ENCODE measurements at regions not wholly inside any gene's neighbourhood (a gene's known extent, or its start where the extent isn't known, plus 50 kb on each side); places are given as distances from the start of the nearest gene placed in this dataset.

GRCh38 chr2:71834796-71835195, 312.9 kb downstream of the CYP26B1 start:
- Histone ChIP-seq H2AFZ (ENCODE audit: low read depth, low read length) (no peak overlapping the region), H3K4me2 (ENCODE audit: insufficient read depth, low read length) (no peak overlapping the region), H3K9ac (ENCODE audit: insufficient read depth in 1 of 2, low read depth in 2 of 2, low read length in 2 of 2) (no peak overlapping the region), H3K9me1 (ENCODE audit: control insufficient read depth, insufficient read depth, low read length) (no peaks in the 10 kb centered on the region), H3K4me1 (replicated peaks in 1 of 2; ENCODE audit: control insufficient read depth in 2 of 2, insufficient read depth in 2 of 2, low read length in 2 of 2) (no peaks in the 10 kb centered on the region), H3K36me3 (ENCODE audit: control insufficient read depth, insufficient read depth, low read length) (no peaks in the 10 kb centered on the region), H3K27ac (ENCODE audit: extremely low read depth, low read depth, low read length) (no peak overlapping the region), H3K79me2 (ENCODE audit: control insufficient read depth, insufficient read depth, low read length) (no peaks in the 10 kb centered on the region), H3K27me3 (ENCODE audit: control insufficient read depth in 2 of 2, insufficient read depth in 2 of 2, low read length in 2 of 2) (peaks cover 13 to 21% of the 10 kb centered on the region in 2 experiments; a peak in 4 of 5 replicates), H4K20me1 (replicated peaks; ENCODE audit: control insufficient read depth, insufficient read depth, low read length) (no peaks in the 10 kb centered on the region), H3K4me3 (no peak overlapping the region), H3K9me3 (replicated peaks; ENCODE audit: control insufficient read depth, insufficient read depth, low read depth, low read length) (no peaks in the 10 kb centered on the region)
- no peak for DNase-seq (ENCODE audit: extremely low read depth in 1 of 4, low spot score in 3 of 4)
- ChIA-PET POLR2A (no interaction called here), CTCF (ENCODE audit: low intra/inter-chr PET ratio) (interaction anchor here (0.6 kb wide), 1 partner anchor 303 kb away, joined by 5 read pairs; no protein-coding TSS in a partner anchor)
- BruUV-seq (replicated peaks): no TSS peak
- intact Hi-C loops (cut with micrococcal nuclease) (no loop called here), in situ Hi-C loops (cut with MboI) (no loop called here)
- WGBS (ENCODE audit: insufficient coverage, low coverage, missing lambda C conversion rate): 0% methylated on average over 2 of the region's 2 CpGs
- no peak for FAIRE-seq
- TF ChIP-seq JUNB (CRISPR knock-in tag; conservative IDR thresholded peaks at IDR 0.05) (no peak), ELK1 (CRISPR knock-in tag; IDR thresholded peaks at IDR 0.05) (no peak), RERE (CRISPR knock-in tag; IDR thresholded peaks at IDR 0.05; ENCODE audit: borderline replicate concordance) (no peak), ZNF507 (tag; conservative IDR thresholded peaks at IDR 0.05) (no peak), CCNT2 (IDR thresholded peaks at IDR 0.05; ENCODE audit: borderline replicate concordance, extremely low read depth, insufficient read length, low read depth, low read length) (no peak), FOXA1 (IDR thresholded peaks at IDR 0.05; ENCODE audit: borderline replicate concordance) (no peak), MAFG (tag; conservative IDR thresholded peaks at IDR 0.05) (no peak), MEF2D (tag; conservative IDR thresholded peaks at IDR 0.05; ENCODE audit: low read depth) (no peak)
- no peak for ATAC-seq

Measured in K562 (cell line).